Epithelial cell of esophagus (primary cell): ENCODE measurements at regions not wholly inside any gene's neighbourhood (a gene's known extent, or its start where the extent isn't known, plus 50 kb on each side); places are given as distances from the start of the nearest gene placed in this dataset.
"Not testable (repeated sequence)": the region's sequence is repeated elsewhere in the genome, so short reads cannot be mapped to it uniquely, and the experiment has no call there.

Experiments used
- DNase-seq: peaks from one replicate; pipeline ENCODE4 v3.0.0; 2010; ENCODE audit warnings: low read depth
- H3K4me3 ChIP-seq: 2 replicates; pipeline ENCODE4 v1.5.1; 2011; ENCODE audit warnings: mild to moderate bottlenecking, low read length, control low read depth
- TF ChIP-seq, protein P1 (sequence below): IDR thresholded peaks from 2 replicates; pipeline ENCODE4 v1.5.1; 2011; ENCODE audit warnings: low read depth, mild to moderate bottlenecking, low read length, control low read depth, inconsistent platforms; ENCODE audit not compliant: insufficient read depth; ENCODE audit errors: missing control alignments

DNA sequence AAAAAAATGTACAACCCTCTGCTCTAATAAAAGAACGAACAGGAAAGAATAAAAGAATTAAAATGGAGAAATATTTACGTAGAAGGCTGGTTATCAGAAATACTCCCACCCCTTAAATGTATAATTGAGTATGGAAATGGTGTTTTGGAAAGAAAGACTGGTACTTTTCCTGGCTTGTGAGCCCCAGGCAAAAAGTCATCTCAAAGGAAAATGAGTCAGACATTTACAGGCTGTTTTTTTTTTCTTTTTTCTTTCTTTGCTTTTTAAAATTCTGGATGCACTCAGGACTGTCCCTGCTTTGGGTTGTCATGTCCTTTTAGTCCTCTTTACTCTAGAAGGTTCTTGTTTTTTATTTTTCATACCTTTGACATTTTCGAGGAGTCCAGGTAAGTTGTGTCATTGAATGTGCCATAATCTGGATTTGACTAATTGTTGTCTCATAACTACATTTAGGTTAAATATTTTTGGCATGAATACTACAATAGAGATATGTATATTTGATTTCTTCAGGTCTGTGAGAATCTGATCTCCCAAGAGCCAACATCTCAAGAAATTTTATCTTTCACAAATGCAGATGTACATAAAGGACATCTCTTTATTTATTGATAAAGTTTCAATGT is 313.0 kb upstream of the GLI3 start:
- TF ChIP-seq, protein P1, sequence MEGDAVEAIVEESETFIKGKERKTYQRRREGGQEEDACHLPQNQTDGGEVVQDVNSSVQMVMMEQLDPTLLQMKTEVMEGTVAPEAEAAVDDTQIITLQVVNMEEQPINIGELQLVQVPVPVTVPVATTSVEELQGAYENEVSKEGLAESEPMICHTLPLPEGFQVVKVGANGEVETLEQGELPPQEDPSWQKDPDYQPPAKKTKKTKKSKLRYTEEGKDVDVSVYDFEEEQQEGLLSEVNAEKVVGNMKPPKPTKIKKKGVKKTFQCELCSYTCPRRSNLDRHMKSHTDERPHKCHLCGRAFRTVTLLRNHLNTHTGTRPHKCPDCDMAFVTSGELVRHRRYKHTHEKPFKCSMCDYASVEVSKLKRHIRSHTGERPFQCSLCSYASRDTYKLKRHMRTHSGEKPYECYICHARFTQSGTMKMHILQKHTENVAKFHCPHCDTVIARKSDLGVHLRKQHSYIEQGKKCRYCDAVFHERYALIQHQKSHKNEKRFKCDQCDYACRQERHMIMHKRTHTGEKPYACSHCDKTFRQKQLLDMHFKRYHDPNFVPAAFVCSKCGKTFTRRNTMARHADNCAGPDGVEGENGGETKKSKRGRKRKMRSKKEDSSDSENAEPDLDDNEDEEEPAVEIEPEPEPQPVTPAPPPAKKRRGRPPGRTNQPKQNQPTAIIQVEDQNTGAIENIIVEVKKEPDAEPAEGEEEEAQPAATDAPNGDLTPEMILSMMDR, result no peak
- peak; percentile 62 for DNase-seq
- no peak overlapping the region for H3K4me3 ChIP-seq

DNA sequence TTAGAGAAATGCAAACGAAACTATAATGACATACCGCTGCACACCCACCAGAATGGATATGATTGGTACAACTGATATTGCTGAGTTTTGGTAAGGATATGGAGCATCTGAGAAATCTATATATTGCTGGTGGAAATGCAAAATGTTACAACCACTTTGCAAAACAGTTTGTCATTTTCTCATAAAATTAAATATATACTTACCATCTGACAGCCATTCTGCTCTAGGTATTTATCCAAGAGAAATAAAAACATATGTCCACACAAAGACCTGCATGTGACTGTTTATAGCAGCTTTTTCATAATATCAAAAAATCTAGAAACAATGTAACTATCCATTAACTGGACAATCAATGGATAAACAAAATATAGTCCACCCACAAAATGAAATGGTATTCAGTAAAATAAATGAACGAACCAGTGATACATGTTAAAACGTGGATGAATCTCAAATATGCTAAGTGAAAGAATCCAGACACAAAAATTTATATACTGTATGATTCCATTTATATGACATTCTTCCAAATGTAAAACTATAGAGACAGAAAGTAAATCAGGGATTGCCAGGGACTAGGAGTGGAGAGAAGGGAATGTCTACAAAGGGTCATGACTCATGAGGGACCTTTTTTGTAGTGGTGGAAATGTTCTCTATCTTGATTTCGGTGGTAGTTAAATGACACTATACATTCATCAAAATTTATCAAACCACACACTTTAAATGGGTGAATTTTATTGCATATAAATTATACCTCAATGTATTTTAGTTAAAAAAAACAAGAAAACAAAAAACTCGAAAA is 312.0 kb upstream of the GLI3 start:
- no peak overlapping the region for H3K4me3 ChIP-seq
- TF ChIP-seq, protein P1, result no peak
- DNase-seq, result no peak

DNA sequence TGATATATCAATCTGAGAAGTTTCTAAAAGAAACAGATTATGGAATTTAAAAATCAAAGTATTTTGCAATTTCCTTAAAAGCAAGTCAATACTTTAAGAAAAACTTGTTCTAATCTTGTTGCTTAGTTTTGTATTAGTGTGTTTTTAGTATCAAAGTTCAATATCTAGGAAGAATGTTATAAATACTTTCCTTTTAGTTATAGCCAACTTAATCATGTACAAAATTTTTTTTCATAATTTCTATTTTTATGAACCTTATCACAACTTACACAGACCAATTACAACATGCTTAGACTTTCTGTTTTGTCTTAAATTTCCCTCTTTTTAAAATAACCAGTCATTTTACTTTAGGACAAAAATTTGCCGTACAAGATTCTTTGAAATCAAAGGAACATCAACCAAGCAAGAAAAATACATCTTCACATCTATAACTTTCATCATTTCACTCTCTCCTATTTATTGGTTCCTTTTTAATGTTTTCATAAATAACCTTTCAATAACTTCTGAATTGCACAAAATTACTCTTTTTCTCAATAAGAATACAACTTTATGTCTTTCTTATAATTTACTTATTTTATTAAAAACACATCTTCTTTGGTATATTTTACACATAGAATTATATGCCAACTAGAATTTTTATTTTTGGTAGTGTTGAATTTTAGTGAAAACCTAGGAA is 308.2 kb upstream of the GLI3 start:
- no peak overlapping the region for H3K4me3 ChIP-seq
- no peak for DNase-seq
- TF ChIP-seq, protein P1, result no peak

DNA sequence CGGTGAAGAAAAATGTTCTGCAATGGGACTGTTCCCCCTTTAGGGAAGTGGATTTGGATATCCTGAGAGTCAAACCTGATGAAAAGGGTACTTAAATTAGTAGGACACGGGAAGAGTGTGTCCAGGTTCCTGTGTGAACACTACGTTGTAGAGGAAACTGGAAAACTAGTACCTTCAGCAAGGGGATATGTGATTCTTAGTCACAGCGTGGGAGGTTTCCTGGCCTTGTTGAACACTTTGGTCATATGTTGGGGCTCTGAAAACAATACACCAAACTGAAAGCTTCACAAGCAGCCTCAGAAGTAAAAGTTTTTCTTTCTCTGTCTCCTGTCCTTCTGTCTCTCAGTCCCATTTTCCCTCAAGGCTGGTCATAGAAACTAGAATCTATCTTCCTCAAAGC is 306.9 kb upstream of the GLI3 start:
- TF ChIP-seq, protein P1, result no peak
- DNase-seq, result no peak
- no peak overlapping the region for H3K4me3 ChIP-seq

DNA sequence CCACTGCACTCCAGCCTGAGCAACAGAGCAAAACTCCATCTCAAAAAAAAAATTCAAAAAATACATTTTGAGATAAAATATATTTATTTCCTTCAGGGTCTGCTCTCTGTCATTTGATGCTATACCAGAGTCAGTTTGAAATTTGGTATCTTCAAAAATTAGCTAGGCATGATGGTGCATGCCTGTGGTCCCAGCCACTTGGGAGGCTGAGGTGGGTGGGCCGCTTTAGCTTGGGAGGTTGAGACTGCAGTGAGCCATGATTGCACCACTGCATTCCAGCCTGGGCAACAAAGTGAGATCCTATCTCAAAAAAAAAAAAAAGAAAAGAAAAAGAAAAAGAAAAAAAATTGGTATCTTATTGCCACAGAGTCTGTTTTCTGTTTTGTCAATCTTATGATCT is 305.4 kb upstream of the GLI3 start:
- H3K4me3 ChIP-seq, DNase-seq: not testable (repeated sequence)

DNA sequence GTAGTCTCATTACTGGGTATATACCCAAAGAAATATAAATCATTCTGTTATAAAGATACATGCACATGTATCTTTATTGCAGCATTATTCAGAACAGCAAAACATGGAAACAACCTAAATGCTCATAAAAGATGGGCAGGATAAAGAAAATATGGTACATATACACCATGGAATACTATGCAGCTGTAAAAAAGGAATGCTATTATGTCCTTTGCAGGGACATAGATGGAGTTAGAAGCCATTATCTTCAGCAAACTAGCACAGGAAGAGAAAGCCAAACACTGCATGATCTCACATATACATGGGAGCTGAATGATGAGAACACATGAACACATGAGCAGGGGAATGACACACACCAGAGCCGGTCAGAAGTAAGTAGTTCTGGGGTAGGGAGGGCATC is 297.4 kb upstream of the GLI3 start:
- TF ChIP-seq, protein P1, result no peak
- H3K4me3 ChIP-seq, result no peak overlapping the region
- no peak for DNase-seq

DNA sequence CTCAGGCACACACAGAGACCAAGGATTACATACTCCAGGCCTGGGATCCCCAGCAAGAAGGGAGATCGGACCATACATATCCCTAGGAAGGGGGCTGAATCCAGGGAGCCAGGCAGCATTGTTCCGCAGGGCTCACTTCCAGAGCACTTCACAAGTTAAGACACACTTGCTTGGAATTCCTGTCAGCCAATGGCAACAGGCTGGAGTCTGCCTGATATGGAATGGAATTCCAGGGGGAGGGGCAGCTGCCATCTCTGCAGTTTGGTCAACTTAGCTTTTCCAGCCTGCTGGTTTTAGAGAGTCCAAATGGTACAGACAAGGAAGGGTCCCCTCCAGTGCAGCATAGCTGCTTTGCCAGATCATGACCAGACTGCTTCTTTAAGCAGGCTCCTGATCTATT is 290.0 kb upstream of the GLI3 start:
- no peak overlapping the region for H3K4me3 ChIP-seq
- TF ChIP-seq, protein P1, result no peak
- no peak for DNase-seq
